ENCODE measurements at regions not wholly inside any gene's neighbourhood (a gene's known extent, or its start where the extent isn't known, plus 50 kb on each side); places are given as distances from the start of the nearest gene placed in this dataset.

DNA sequence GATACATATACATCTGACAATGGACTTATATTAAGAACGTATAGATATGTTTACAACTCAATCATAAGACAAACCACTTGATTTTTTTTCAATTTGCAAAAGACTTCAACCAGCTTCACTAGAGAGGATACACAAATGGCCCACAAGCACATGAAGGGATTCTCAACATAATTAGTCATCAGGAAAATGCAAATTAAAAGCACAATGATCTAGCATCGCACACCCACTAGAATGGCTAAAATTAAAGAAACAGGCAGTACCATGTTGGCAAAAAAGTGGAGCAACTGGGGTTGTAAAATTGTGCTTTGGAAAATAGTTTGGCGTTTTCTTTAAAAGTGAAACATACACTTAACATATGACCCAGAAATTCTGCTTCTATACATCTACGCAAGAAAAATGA lies 80.0 kb upstream of the TRIO start:
- no peak for TF ChIP-seq EZH2 (IDR thresholded peaks at IDR 0.05; ENCODE audit: borderline replicate concordance, low read length)
- TF ChIP-seq, protein P1, sequence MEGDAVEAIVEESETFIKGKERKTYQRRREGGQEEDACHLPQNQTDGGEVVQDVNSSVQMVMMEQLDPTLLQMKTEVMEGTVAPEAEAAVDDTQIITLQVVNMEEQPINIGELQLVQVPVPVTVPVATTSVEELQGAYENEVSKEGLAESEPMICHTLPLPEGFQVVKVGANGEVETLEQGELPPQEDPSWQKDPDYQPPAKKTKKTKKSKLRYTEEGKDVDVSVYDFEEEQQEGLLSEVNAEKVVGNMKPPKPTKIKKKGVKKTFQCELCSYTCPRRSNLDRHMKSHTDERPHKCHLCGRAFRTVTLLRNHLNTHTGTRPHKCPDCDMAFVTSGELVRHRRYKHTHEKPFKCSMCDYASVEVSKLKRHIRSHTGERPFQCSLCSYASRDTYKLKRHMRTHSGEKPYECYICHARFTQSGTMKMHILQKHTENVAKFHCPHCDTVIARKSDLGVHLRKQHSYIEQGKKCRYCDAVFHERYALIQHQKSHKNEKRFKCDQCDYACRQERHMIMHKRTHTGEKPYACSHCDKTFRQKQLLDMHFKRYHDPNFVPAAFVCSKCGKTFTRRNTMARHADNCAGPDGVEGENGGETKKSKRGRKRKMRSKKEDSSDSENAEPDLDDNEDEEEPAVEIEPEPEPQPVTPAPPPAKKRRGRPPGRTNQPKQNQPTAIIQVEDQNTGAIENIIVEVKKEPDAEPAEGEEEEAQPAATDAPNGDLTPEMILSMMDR (IDR thresholded peaks at IDR 0.05; ENCODE audit: low read length): no peak
- no peak overlapping the region for H3K4me2 ChIP-seq (ENCODE audit: low read length)
- no peak overlapping the region for H3K27ac ChIP-seq (ENCODE audit: low read depth, low read length, poor library complexity, severe bottlenecking)
- H3K9me2 ChIP-seq (ENCODE audit: low read depth, low read length): no peaks in the 10 kb centered on the region
- H3K4me1 ChIP-seq (ENCODE audit: insufficient read depth, low read length, severe bottlenecking): no peaks in the 10 kb centered on the region
- no peak overlapping the region for H2AFZ ChIP-seq (ENCODE audit: low read length)
- H3K9ac ChIP-seq (ENCODE audit: low read length): no peak overlapping the region
- H3K4me3 ChIP-seq (ENCODE audit: low read depth, low read length, poor library complexity, severe bottlenecking): no peak overlapping the region
- H3K9me3 ChIP-seq (ENCODE audit: low read length): no peaks in the 10 kb centered on the region
- no peaks in the 10 kb centered on the region for H4K20me1 ChIP-seq (ENCODE audit: insufficient read depth, low read length)
- H3K36me3 ChIP-seq (ENCODE audit: insufficient read depth, low read length): no peaks in the 10 kb centered on the region
- no peaks in the 10 kb centered on the region for H3F3A ChIP-seq (ENCODE audit: insufficient read depth, low read length)
- no peaks in the 10 kb centered on the region for H3K27me3 ChIP-seq (ENCODE audit: insufficient read depth, low read length)
- no peaks in the 10 kb centered on the region for H3K79me2 ChIP-seq (ENCODE audit: insufficient read depth, low read length)

DNA sequence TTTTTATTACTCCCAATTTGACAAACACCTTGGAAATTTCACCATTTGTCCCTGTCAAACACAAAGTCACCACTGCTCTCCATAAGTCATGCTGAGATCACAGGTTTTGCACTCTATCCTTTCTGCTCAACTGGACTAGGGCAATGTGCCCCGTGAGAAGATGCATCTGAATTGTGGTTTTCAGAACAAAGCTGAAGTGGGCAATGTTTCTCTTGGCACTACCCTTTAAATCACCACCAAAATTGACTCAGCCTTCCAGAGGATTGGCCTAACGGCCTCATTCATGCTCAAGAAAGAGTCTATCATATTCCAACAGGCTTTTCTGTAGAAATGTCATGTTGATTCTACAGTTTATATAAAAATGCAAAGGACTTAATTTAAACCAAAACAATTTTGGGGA lies 81.0 kb upstream of the TRIO start:
- Histone ChIP-seq H3K4me3 (ENCODE audit: low read depth, low read length, poor library complexity, severe bottlenecking) (no peak overlapping the region), H3K4me1 (ENCODE audit: insufficient read depth, low read length, severe bottlenecking) (no peaks in the 10 kb centered on the region), H3F3A (ENCODE audit: insufficient read depth, low read length) (no peaks in the 10 kb centered on the region), H3K27me3 (ENCODE audit: insufficient read depth, low read length) (no peaks in the 10 kb centered on the region), H3K27ac (ENCODE audit: low read depth, low read length, poor library complexity, severe bottlenecking) (no peak overlapping the region), H3K9me2 (ENCODE audit: low read depth, low read length) (no peaks in the 10 kb centered on the region), H3K36me3 (ENCODE audit: insufficient read depth, low read length) (no peaks in the 10 kb centered on the region), H4K20me1 (ENCODE audit: insufficient read depth, low read length) (no peaks in the 10 kb centered on the region), H2AFZ (ENCODE audit: low read length) (no peak overlapping the region), H3K9ac (ENCODE audit: low read length) (no peak overlapping the region), H3K4me2 (ENCODE audit: low read length) (no peak overlapping the region), H3K9me3 (ENCODE audit: low read length) (no peaks in the 10 kb centered on the region), H3K79me2 (ENCODE audit: insufficient read depth, low read length) (no peaks in the 10 kb centered on the region)
- TF ChIP-seq, protein P1 (IDR thresholded peaks at IDR 0.05; ENCODE audit: low read length): no peak
- no peak for TF ChIP-seq EZH2 (IDR thresholded peaks at IDR 0.05; ENCODE audit: borderline replicate concordance, low read length)

DNA sequence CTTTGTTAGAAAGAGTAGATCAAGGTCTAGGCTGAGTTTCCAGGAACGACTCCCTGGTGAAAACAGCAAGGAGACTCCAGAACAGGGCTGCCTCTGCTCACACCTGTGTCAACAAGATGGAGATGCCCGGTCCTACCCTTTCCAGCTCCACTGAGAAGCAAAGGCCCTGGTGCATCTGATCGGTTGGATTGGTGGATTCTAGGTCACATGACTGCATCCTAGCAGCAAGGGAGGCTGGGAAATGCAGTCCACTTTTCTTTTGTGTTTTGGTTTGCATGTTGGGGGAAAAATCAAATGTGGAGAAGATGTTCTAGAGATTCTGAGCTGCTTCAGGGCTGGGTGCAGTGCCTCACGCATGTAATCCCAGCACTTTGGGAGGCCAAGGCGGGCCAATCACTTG lies 82.0 kb upstream of the TRIO start:
- Histone ChIP-seq H2AFZ (ENCODE audit: low read length) (no peak overlapping the region), H3K4me1 (ENCODE audit: insufficient read depth, low read length, severe bottlenecking) (no peaks in the 10 kb centered on the region), H3F3A (ENCODE audit: insufficient read depth, low read length) (no peaks in the 10 kb centered on the region), H3K9me2 (ENCODE audit: low read depth, low read length) (no peaks in the 10 kb centered on the region), H3K9ac (ENCODE audit: low read length) (no peak overlapping the region), H3K4me3 (ENCODE audit: low read depth, low read length, poor library complexity, severe bottlenecking) (no peak overlapping the region), H3K27me3 (ENCODE audit: insufficient read depth, low read length) (no peaks in the 10 kb centered on the region), H3K36me3 (ENCODE audit: insufficient read depth, low read length) (no peaks in the 10 kb centered on the region), H4K20me1 (ENCODE audit: insufficient read depth, low read length) (no peaks in the 10 kb centered on the region), H3K27ac (ENCODE audit: low read depth, low read length, poor library complexity, severe bottlenecking) (no peak overlapping the region), H3K9me3 (ENCODE audit: low read length) (no peaks in the 10 kb centered on the region), H3K79me2 (ENCODE audit: insufficient read depth, low read length) (no peaks in the 10 kb centered on the region), H3K4me2 (ENCODE audit: low read length) (no peak overlapping the region)
- TF ChIP-seq, protein P1 (IDR thresholded peaks at IDR 0.05; ENCODE audit: low read length): no peak
- TF ChIP-seq EZH2 (IDR thresholded peaks at IDR 0.05; ENCODE audit: borderline replicate concordance, low read length): no peak
